ENCODE measurements at regions not wholly inside any gene's neighbourhood (a gene's known extent, or its start where the extent isn't known, plus 50 kb on each side); places are given as distances from the start of the nearest gene placed in this dataset.

DNA sequence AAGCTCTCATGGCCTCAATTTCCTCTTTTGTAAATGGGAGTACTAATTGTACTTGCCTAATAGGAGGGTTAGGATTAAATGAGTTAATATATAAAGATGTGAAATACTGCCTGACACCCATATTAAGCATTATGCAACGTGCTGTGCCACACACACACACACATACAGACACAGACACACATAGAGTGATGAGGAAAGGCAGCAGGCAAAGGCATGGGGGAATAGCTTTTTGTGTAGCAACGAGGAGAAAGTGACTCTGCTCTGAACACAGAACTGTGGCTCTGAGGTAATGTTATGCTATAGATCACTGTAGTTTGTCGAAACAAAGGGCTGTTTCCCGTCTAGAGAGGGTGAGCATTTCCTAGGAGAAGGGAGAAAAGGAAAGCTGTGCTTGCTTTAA, 233.3 kb upstream of the SLCO3A1 start:
- no peak for TF ChIP-seq ZBTB8A (CRISPR knock-in tag; IDR thresholded peaks at IDR 0.05; ENCODE audit: borderline replicate concordance, low read depth)
- no peak for TF ChIP-seq ATF1 (CRISPR knock-in tag; IDR thresholded peaks at IDR 0.05)
- no peak for TF ChIP-seq NR2F1 (CRISPR knock-in tag; IDR thresholded peaks at IDR 0.05)
- TF ChIP-seq GATAD2A (CRISPR knock-in tag; IDR thresholded peaks at IDR 0.05) = no peak
- no peak for TF ChIP-seq RBAK (CRISPR knock-in tag; IDR thresholded peaks at IDR 0.05)
- TF ChIP-seq ZC3H4 (CRISPR knock-in tag; IDR thresholded peaks at IDR 0.05; ENCODE audit: borderline replicate concordance) = no peak
- TF ChIP-seq, protein P1, sequence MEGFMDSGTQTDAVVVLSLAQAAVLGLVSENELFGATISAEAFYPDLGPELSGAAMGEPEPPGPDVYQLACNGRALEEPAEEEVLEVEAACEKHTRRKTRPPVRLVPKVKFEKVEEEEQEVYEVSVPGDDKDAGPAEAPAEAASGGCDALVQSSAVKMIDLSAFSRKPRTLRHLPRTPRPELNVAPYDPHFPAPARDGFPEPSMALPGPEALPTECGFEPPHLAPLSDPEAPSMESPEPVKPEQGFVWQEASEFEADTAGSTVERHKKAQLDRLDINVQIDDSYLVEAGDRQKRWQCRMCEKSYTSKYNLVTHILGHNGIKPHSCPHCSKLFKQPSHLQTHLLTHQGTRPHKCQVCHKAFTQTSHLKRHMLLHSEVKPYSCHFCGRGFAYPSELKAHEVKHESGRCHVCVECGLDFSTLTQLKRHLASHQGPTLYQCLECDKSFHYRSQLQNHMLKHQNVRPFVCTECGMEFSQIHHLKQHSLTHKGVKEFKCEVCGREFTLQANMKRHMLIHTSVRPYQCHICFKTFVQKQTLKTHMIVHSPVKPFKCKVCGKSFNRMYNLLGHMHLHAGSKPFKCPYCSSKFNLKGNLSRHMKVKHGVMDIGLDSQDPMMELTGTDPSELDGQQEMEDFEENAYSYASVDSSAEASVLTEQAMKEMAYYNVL (CRISPR knock-in tag; IDR thresholded peaks at IDR 0.05; ENCODE audit: borderline replicate concordance) = no peak
- no peak for TF ChIP-seq DMAP1 (CRISPR knock-in tag; IDR thresholded peaks at IDR 0.05)
- no peak for TF ChIP-seq ZNF432 (CRISPR knock-in tag; IDR thresholded peaks at IDR 0.05; ENCODE audit: borderline replicate concordance)

Data from HepG2 (cell line).